Activated CD4-positive, alpha-beta T cell treated with anti-CD3 and anti-CD28 coated beads for 36 hours (primary cell): ENCODE measurements at regions not wholly inside any gene's neighbourhood (a gene's known extent, or its start where the extent isn't known, plus 50 kb on each side); places are given as distances from the start of the nearest gene placed in this dataset.
A peak's percentile ranks its signal among the peaks of the same experiment; 100 is the strongest.
"Not testable (repeated sequence)": the region's sequence is repeated elsewhere in the genome, so short reads cannot be mapped to it uniquely, and the experiment has no call there.

Experiments
- ATAC-seq: fragments of 200-7000 bp; cut with Tn5 transposase; one replicate; pipeline ENCODE4 v1.10.0; 2021; ENCODE audit warnings: mild to moderate bottlenecking, moderate library complexity
- CTCF ChIA-PET: fragments of 350-600 bp; sonication (Branson Sonifier 250); formaldehyde crosslinking; loops from one replicate; lab custom pipeline; 2021; ENCODE audit warnings: antibody characterized with exemption; lab: Charles Lee
- POLR2A ChIA-PET: fragments of 350-600 bp; sonication (Branson Sonifier 250); formaldehyde crosslinking; loops from one replicate; lab custom pipeline; 2021; ENCODE audit warnings: antibody characterized with exemption, inconsistent platforms; lab: Charles Lee
- DNase-seq: peaks from one replicate; pipeline ENCODE4 v3.0.0-alpha.2; 2020
- H3K27ac Mint-ChIP-seq: one replicate; pipeline ENCODE4 v1.8.0; 2021; ENCODE audit warnings: mixed read lengths
- H3K27me3 Mint-ChIP-seq: one replicate; pipeline ENCODE4 v1.8.0; 2021; ENCODE audit warnings: mixed read lengths
- H3K36me3 Mint-ChIP-seq: one replicate; pipeline ENCODE4 v1.8.0; 2021; ENCODE audit warnings: low read depth, mixed read lengths
- H3K4me1 Mint-ChIP-seq: one replicate; pipeline ENCODE4 v1.8.0; 2021; ENCODE audit warnings: mixed read lengths
- H3K4me3 Mint-ChIP-seq: one replicate; pipeline ENCODE4 v1.8.0; 2021; ENCODE audit warnings: mild to moderate bottlenecking, moderate library complexity, mixed read lengths
- H3K9me3 Mint-ChIP-seq: one replicate; pipeline ENCODE4 v1.8.0; 2021; ENCODE audit warnings: low read depth, mixed read lengths
- intact Hi-C, 2 experiments: fragments of 100-400 bp; cut with DNase I in 1 of 2; cut with micrococcal nuclease in 1 of 2; formaldehyde crosslinking; loops; one replicate each; pipeline versions ENCODE4 v1.14.2 to v1.15.1; 2022 to 2024; cut with DNase I, micrococcal nuclease

DNA sequence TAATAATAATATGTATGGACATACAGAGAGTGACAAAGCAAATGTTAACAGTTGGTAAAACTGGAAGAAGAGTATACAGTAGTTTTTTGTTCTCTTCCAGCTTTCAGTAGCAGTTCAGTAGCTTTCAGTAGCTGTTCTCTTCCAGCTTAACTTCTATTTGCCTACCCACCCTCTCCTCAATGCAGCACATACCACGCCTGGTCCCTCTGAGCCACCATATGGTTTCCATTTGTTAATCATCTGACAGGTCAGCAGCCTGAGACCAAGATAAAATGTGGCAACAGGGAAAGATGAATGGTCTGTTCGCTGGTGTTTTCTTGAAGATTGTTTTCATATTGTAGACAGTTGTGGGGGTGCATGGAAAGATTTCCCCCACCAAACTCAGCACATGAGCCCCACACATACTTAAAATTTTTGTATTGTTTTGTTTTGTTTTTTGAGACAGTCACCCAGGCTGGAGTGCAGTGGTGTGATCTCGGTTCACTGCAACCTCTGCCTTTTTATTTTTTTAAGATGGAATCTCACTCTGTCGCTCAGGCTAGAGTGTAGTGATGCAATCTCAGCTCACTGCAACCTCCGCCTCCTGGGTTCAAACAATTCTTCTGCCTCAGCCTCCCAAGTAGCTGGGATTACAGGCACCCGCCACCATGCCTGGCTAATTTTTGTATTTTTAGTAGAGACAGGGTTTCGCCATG lies 56.8 kb downstream of the ATP6V0E2 start:
- intact Hi-C loops, H3K9me3 Mint-ChIP-seq, DNase-seq, H3K36me3 Mint-ChIP-seq, H3K27me3 Mint-ChIP-seq, POLR2A ChIA-PET, CTCF ChIA-PET, ATAC-seq, H3K27ac Mint-ChIP-seq, H3K4me1 Mint-ChIP-seq, H3K4me3 Mint-ChIP-seq: not testable (repeated sequence)

- CTCF ChIA-PET, result not testable (repeated sequence)
These were observed 60.0 kb downstream of the ATP6V0E2 start for GRCh38 chr7:149933776-149934175.

GRCh38 chr7:149947346-149947745 lies 73.6 kb downstream of the ATP6V0E2 start:
- H3K4me3 Mint-ChIP-seq, intact Hi-C loops, POLR2A ChIA-PET, H3K9me3 Mint-ChIP-seq, H3K27ac Mint-ChIP-seq, CTCF ChIA-PET, H3K36me3 Mint-ChIP-seq, H3K4me1 Mint-ChIP-seq, ATAC-seq, DNase-seq, H3K27me3 Mint-ChIP-seq: not testable (repeated sequence)

More at GRCh38 chr7:149933776-149934175, 60.0 kb downstream of the ATP6V0E2 start:
- intact Hi-C loops, H3K4me3 Mint-ChIP-seq, H3K9me3 Mint-ChIP-seq, H3K27me3 Mint-ChIP-seq, ATAC-seq, DNase-seq, H3K36me3 Mint-ChIP-seq, POLR2A ChIA-PET, H3K27ac Mint-ChIP-seq, H3K4me1 Mint-ChIP-seq: not testable (repeated sequence)

DNA sequence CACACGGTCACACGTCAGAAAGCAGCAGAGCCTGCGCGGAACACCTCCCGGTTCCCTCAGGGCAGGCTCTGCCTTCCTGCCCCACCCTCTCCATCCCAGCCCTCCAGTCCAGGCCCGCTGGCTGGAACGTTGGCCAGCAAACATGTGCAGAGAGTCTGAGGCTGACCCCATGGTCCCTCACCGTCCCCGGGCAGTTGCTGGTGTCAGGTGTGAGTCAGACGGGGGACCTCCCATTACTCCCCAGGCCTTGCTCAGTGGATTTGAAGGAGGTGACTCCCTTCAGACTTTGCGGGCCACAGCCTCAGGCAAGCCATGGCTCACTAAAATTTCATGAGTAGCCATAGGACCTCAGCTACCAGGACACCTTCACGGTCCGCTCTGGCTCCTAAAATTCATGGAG lies 74.7 kb downstream of the ATP6V0E2 start:
- H3K9me3 Mint-ChIP-seq, H3K36me3 Mint-ChIP-seq, intact Hi-C loops, H3K27ac Mint-ChIP-seq, H3K4me3 Mint-ChIP-seq, ATAC-seq, H3K27me3 Mint-ChIP-seq, H3K4me1 Mint-ChIP-seq, POLR2A ChIA-PET, DNase-seq, CTCF ChIA-PET: not testable (repeated sequence)

- DNase-seq, CTCF ChIA-PET, H3K4me3 Mint-ChIP-seq, H3K36me3 Mint-ChIP-seq, H3K9me3 Mint-ChIP-seq, H3K27me3 Mint-ChIP-seq, POLR2A ChIA-PET, H3K27ac Mint-ChIP-seq, H3K4me1 Mint-ChIP-seq, intact Hi-C loops: not testable (repeated sequence)
- peak; percentile 51 for ATAC-seq
These were observed 76.3 kb downstream of the ATP6V0E2 start for GRCh38 chr7:149949863-149950577.

- CTCF ChIA-PET, H3K4me3 Mint-ChIP-seq, intact Hi-C loops, H3K9me3 Mint-ChIP-seq, DNase-seq, POLR2A ChIA-PET, H3K27me3 Mint-ChIP-seq, H3K4me1 Mint-ChIP-seq, ATAC-seq, H3K36me3 Mint-ChIP-seq, H3K27ac Mint-ChIP-seq: not testable (repeated sequence)
These were observed 76.8 kb downstream of the ATP6V0E2 start for GRCh38 chr7:149950578-149950924.

- H3K36me3 Mint-ChIP-seq, intact Hi-C loops, H3K9me3 Mint-ChIP-seq, H3K4me1 Mint-ChIP-seq, H3K4me3 Mint-ChIP-seq, CTCF ChIA-PET, DNase-seq, H3K27me3 Mint-ChIP-seq, H3K27ac Mint-ChIP-seq, POLR2A ChIA-PET, ATAC-seq: not testable (repeated sequence)
These were observed 77.8 kb downstream of the ATP6V0E2 start for GRCh38 chr7:149951579-149951978.

DNA sequence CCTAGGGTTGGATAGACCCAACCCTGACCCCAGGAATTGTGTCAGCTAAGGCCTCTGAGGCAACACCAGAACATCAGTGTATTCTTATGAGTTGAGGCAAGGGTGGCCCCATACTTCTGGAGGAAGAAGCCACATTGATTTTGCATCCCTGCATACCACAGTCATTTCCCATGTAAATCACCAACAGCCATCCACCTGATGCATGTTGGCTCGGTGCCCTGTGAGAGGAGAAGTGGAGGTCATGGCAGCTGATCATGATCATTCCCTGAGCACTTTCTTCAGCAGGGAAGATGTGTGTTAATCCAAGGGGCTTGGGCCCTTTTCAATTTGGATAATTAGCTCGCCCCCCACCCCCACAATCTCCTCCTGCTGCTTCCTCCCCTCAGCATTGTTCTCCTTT lies 85.1 kb downstream of the ATP6V0E2 start:
- intact Hi-C loops, ATAC-seq, H3K4me3 Mint-ChIP-seq, DNase-seq, H3K27ac Mint-ChIP-seq, POLR2A ChIA-PET, H3K27me3 Mint-ChIP-seq: not testable (repeated sequence)
- H3K9me3 Mint-ChIP-seq, result peaks cover 14% of the 10 kb centered on the region
- CTCF ChIA-PET, result interaction anchor here (0.5 kb wide), 1 partner anchor 88 kb away, joined by 4 read pairs; no protein-coding TSS in a partner anchor
- H3K36me3 Mint-ChIP-seq, result peaks cover 19% of the 10 kb centered on the region
- peaks cover 17% of the 10 kb centered on the region for H3K4me1 Mint-ChIP-seq

GRCh38 chr7:149960863-149961262 lies 87.1 kb downstream of the ATP6V0E2 start:
- Mint-ChIP-seq H3K4me1 (peaks cover 17% of the 10 kb centered on the region), H3K9me3 (peaks cover 14% of the 10 kb centered on the region), H3K27ac (peak overlapping the region; percentile 64), H3K36me3 (peaks cover 19% of the 10 kb centered on the region)
- H3K4me3 Mint-ChIP-seq, CTCF ChIA-PET, POLR2A ChIA-PET, intact Hi-C loops, H3K27me3 Mint-ChIP-seq: not testable (repeated sequence)
- DNase-seq (peak; percentile 31), ATAC-seq (peak; percentile 63)

DNA sequence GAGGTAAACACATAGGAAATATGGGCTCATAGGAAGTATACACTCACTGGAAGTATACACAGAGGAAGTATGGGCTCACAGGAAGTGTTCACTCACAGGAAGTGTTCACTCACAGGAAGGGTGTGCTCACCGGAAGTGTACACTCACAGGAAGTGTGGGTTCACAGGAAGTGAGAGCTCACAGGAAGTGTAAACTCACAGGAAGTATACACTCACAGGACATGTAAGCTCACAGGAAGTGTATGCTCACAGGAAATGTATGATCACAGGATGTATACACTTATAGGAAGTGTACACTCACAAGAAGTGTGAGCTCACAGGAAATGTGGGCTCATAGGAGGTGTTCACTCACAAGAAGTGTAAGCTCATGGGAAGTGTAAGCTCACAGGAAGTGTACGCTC lies 88.1 kb downstream of the ATP6V0E2 start:
- Mint-ChIP-seq H3K9me3 (peaks cover 14% of the 10 kb centered on the region), H3K27ac (peak overlapping the region; percentile 64), H3K36me3 (peaks cover 19% of the 10 kb centered on the region), H3K4me1 (peaks cover 17% of the 10 kb centered on the region)
- POLR2A ChIA-PET, intact Hi-C loops, CTCF ChIA-PET, H3K4me3 Mint-ChIP-seq, H3K27me3 Mint-ChIP-seq: not testable (repeated sequence)
- DNase-seq (peak; percentile 33), ATAC-seq (peak; percentile 83)

DNA sequence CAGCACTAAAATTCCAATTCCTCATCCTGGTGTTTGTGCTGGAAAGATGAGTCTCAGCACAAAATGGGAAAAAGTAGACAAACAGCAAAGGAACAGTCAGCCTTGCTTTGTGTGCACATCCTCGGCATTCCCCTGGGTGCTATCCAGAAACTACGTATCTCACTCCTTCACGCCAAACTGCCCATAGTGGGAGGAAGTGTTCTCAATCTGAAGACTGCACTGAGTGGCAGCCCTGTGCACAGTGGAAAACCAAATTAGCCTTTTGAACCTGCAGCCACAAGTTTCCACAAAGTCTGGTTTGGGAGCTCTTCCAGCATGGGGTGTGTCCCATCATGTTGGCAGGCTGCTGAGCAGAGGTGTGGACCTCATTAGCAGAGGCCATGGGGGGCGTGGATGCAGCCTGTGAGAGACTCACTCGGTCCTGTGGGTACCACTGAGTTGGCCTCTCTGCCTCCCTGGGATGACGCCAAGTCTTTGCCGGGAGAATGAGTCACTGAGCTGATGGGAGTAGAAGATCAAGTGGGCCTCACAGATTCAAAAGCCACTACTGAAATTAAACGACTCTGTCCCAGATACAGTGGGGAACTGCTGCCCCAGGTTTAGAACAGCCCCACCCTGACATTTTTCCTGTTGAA lies 89.0 kb downstream of the ATP6V0E2 start:
- ATAC-seq, intact Hi-C loops, H3K4me3 Mint-ChIP-seq, H3K27ac Mint-ChIP-seq, CTCF ChIA-PET, H3K27me3 Mint-ChIP-seq, DNase-seq, POLR2A ChIA-PET: not testable (repeated sequence)
- H3K36me3 Mint-ChIP-seq, result peaks cover 19% of the 10 kb centered on the region
- peaks cover 17% of the 10 kb centered on the region for H3K4me1 Mint-ChIP-seq
- H3K9me3 Mint-ChIP-seq, result peaks cover 14% of the 10 kb centered on the region
